Fibroblast of pulmonary artery (primary cell): ENCODE measurements at regions not wholly inside any gene's neighbourhood (a gene's known extent, or its start where the extent isn't known, plus 50 kb on each side); places are given as distances from the start of the nearest gene placed in this dataset.

Experiments used
- DNase-seq: peaks from one replicate; pipeline ENCODE4 v3.0.0-alpha.2; 2010; ENCODE audit warnings: low read depth
- H3K4me3 ChIP-seq: replicated peaks from 2 replicates; pipeline ENCODE4 v1.5.1; 2011; ENCODE audit warnings: low read depth, mild to moderate bottlenecking, control low read depth, low read length, moderate library complexity
- CTCF ChIP-seq: IDR thresholded peaks from 2 replicates; pipeline ENCODE4 v1.5.1; 2011; ENCODE audit warnings: mild to moderate bottlenecking, control low read depth, low read length, inconsistent platforms; ENCODE audit errors: missing control alignments

- H3K4me3 ChIP-seq: no peak overlapping the region
- no peak for TF ChIP-seq CTCF
- DNase-seq: no peak
These were observed 51.0 kb upstream of the INPP5A start for GRCh38 chr10:132486539-132487121.

- no peak for TF ChIP-seq CTCF
- H3K4me3 ChIP-seq: no peak overlapping the region
- DNase-seq: no peak
These were observed 50.1 kb upstream of the INPP5A start for GRCh38 chr10:132487241-132488135.
